ENCODE measurements at regions not wholly inside any gene's neighbourhood (a gene's known extent, or its start where the extent isn't known, plus 50 kb on each side); places are given as distances from the start of the nearest gene placed in this dataset.

DNA sequence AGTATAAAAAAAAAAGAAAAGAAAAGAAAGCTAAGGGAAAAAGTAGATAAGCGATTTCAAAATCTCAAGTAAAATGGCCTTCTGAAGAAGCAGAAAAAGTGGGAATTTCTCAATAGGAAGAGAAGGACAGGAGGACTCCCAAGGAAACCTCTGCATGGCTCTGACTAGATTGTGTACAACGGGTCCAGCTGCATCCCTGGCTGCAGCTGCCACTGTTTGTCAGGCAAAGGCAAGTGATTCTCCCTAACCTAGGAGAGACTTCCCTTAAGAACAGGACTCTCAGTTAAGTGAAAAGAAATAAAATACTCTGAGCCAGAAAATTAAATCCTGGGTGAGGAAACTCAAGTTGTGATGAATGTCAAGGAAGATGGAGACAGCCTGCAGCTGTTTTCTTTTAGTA lies 298.6 kb upstream of the KIAA1217 start:
- CTCF ChIA-PET = no interaction called here
- no peaks in the 10 kb centered on the region for H3K9me3 ChIP-seq (ENCODE audit: control insufficient read depth, insufficient read depth, low read depth, low read length)
- no peak overlapping the region for H3K4me3 ChIP-seq (ENCODE audit: low read depth, low read length)
- no peaks in the 10 kb centered on the region for H3K36me3 ChIP-seq (ENCODE audit: control insufficient read depth in 2 of 2, insufficient read depth in 1 of 2, low read length in 2 of 2)
- no peak overlapping the region for H3K27ac ChIP-seq (ENCODE audit: extremely low read depth, low read depth, low read length)
- no peak for TF ChIP-seq ZNF184 (tag by site-specific recombination; IDR thresholded peaks at IDR 0.05)
- TF ChIP-seq SCRT1 (tag by site-specific recombination; IDR thresholded peaks at IDR 0.05; ENCODE audit: borderline replicate concordance) = no peak
- TF ChIP-seq ZNF701 (tag by site-specific recombination; IDR thresholded peaks at IDR 0.05) = no peak
- TF ChIP-seq, protein P1, sequence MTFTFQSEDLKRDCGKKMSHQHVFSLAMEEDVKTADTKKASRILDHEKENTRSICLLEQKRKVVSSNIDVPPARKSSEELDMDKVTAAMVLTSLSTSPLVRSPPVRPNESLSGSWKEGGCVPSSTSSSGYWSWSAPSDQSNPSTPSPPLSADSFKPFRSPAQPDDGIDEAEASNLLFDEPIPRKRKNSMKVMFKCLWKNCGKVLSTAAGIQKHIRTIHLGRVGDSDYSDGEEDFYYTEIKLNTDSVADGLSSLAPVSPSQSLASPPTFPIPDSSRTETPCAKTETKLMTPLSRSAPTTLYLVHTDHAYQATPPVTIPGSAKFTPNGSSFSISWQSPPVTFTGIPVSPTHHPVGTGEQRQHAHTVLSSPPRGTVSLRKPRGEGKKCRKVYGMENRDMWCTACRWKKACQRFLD (tag by site-specific recombination; IDR thresholded peaks at IDR 0.05) = no peak
- TF ChIP-seq, protein P2, sequence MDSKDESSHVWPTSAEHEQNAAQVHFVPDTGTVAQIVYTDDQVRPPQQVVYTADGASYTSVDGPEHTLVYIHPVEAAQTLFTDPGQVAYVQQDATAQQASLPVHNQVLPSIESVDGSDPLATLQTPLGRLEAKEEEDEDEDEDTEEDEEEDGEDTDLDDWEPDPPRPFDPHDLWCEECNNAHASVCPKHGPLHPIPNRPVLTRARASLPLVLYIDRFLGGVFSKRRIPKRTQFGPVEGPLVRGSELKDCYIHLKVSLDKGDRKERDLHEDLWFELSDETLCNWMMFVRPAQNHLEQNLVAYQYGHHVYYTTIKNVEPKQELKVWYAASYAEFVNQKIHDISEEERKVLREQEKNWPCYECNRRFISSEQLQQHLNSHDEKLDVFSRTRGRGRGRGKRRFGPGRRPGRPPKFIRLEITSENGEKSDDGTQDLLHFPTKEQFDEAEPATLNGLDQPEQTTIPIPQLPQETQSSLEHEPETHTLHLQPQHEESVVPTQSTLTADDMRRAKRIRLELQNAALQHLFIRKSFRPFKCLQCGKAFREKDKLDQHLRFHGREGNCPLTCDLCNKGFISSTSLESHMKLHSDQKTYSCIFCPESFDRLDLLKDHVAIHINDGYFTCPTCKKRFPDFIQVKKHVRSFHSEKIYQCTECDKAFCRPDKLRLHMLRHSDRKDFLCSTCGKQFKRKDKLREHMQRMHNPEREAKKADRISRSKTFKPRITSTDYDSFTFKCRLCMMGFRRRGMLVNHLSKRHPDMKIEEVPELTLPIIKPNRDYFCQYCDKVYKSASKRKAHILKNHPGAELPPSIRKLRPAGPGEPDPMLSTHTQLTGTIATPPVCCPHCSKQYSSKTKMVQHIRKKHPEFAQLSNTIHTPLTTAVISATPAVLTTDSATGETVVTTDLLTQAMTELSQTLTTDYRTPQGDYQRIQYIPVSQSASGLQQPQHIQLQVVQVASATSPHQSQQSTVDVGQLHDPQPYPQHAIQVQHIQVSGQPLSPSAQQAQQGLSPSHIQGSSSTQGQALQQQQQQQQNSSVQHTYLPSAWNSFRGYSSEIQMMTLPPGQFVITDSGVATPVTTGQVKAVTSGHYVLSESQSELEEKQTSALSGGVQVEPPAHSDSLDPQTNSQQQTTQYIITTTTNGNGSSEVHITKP (tag by site-specific recombination; IDR thresholded peaks at IDR 0.05) = no peak
- TF ChIP-seq ZNF529 (tag by site-specific recombination; IDR thresholded peaks at IDR 0.05; ENCODE audit: insufficient replicate concordance) = no peak
- TF ChIP-seq ZNF10 (tag by site-specific recombination; IDR thresholded peaks at IDR 0.05) = no peak
- no peak for TF ChIP-seq GLI4 (tag by site-specific recombination; IDR thresholded peaks at IDR 0.05)
- TF ChIP-seq, protein P3, sequence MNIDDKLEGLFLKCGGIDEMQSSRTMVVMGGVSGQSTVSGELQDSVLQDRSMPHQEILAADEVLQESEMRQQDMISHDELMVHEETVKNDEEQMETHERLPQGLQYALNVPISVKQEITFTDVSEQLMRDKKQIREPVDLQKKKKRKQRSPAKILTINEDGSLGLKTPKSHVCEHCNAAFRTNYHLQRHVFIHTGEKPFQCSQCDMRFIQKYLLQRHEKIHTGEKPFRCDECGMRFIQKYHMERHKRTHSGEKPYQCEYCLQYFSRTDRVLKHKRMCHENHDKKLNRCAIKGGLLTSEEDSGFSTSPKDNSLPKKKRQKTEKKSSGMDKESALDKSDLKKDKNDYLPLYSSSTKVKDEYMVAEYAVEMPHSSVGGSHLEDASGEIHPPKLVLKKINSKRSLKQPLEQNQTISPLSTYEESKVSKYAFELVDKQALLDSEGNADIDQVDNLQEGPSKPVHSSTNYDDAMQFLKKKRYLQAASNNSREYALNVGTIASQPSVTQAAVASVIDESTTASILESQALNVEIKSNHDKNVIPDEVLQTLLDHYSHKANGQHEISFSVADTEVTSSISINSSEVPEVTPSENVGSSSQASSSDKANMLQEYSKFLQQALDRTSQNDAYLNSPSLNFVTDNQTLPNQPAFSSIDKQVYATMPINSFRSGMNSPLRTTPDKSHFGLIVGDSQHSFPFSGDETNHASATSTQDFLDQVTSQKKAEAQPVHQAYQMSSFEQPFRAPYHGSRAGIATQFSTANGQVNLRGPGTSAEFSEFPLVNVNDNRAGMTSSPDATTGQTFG (tag by site-specific recombination; IDR thresholded peaks at IDR 0.05; ENCODE audit: borderline replicate concordance) = no peak
- POLR2A ChIA-PET = no interaction called here
- no peaks in the 10 kb centered on the region for H3K4me1 ChIP-seq (ENCODE audit: control insufficient read depth, insufficient read depth, low read length)

DNA sequence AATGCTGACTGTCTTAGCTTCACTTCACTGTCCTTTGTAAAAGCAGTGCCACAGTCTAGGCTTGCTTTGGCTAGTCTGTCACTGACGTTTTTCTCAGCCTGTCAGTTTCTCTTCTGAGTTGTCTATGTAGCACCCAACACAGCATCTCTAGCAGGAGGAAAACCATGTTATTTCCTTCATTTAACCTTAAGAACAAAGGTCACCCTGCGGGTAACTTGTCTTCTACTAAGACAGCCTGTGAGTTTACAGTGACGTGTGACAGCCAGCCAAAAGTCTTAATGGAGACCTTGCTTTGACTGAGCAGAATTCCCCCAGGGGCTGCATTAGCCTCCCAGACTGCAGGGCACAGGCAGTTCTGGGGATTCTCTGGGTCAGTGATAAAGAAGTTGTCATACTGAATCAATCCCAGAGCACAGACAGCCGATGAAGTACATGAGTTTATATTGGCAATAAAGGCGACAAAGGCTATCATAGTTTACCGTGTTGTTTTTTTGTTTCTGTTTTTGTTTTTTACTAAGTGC lies 296.0 kb upstream of the KIAA1217 start:
- ChIA-PET CTCF (no interaction called here), POLR2A (no interaction called here)
- Histone ChIP-seq H3K36me3 (ENCODE audit: control insufficient read depth in 2 of 2, insufficient read depth in 1 of 2, low read length in 2 of 2) (no peaks in the 10 kb centered on the region), H3K9me3 (ENCODE audit: control insufficient read depth, insufficient read depth, low read depth, low read length) (no peaks in the 10 kb centered on the region), H3K27ac (ENCODE audit: extremely low read depth, low read depth, low read length) (no peak overlapping the region), H3K4me3 (ENCODE audit: low read depth, low read length) (no peak overlapping the region), H3K4me1 (ENCODE audit: control insufficient read depth, insufficient read depth, low read length) (0 out of 2 replicates have a peak, but pooled peaks cover 3% of the 10 kb centered on the region)
- TF ChIP-seq, protein P4, sequence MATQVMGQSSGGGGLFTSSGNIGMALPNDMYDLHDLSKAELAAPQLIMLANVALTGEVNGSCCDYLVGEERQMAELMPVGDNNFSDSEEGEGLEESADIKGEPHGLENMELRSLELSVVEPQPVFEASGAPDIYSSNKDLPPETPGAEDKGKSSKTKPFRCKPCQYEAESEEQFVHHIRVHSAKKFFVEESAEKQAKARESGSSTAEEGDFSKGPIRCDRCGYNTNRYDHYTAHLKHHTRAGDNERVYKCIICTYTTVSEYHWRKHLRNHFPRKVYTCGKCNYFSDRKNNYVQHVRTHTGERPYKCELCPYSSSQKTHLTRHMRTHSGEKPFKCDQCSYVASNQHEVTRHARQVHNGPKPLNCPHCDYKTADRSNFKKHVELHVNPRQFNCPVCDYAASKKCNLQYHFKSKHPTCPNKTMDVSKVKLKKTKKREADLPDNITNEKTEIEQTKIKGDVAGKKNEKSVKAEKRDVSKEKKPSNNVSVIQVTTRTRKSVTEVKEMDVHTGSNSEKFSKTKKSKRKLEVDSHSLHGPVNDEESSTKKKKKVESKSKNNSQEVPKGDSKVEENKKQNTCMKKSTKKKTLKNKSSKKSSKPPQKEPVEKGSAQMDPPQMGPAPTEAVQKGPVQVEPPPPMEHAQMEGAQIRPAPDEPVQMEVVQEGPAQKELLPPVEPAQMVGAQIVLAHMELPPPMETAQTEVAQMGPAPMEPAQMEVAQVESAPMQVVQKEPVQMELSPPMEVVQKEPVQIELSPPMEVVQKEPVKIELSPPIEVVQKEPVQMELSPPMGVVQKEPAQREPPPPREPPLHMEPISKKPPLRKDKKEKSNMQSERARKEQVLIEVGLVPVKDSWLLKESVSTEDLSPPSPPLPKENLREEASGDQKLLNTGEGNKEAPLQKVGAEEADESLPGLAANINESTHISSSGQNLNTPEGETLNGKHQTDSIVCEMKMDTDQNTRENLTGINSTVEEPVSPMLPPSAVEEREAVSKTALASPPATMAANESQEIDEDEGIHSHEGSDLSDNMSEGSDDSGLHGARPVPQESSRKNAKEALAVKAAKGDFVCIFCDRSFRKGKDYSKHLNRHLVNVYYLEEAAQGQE (tag by site-specific recombination; IDR thresholded peaks at IDR 0.05) = no peak
- TF ChIP-seq, protein P5, sequence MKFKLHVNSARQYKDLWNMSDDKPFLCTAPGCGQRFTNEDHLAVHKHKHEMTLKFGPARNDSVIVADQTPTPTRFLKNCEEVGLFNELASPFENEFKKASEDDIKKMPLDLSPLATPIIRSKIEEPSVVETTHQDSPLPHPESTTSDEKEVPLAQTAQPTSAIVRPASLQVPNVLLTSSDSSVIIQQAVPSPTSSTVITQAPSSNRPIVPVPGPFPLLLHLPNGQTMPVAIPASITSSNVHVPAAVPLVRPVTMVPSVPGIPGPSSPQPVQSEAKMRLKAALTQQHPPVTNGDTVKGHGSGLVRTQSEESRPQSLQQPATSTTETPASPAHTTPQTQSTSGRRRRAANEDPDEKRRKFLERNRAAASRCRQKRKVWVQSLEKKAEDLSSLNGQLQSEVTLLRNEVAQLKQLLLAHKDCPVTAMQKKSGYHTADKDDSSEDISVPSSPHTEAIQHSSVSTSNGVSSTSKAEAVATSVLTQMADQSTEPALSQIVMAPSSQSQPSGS (tag by site-specific recombination; IDR thresholded peaks at IDR 0.05; ENCODE audit: low read depth) = no peak
- TF ChIP-seq ZNF121 (tag by site-specific recombination; IDR thresholded peaks at IDR 0.05) (no peak), ZNF394 (tag by site-specific recombination; IDR thresholded peaks at IDR 0.05; ENCODE audit: borderline replicate concordance) (no peak), IKZF3 (tag by site-specific recombination; IDR thresholded peaks at IDR 0.05) (no peak), TRIM28 (IDR thresholded peaks at IDR 0.05; ENCODE audit: borderline replicate concordance, low read length) (no peak), KLF16 (tag by site-specific recombination; IDR thresholded peaks at IDR 0.05) (no peak)
- TF ChIP-seq, protein P6, sequence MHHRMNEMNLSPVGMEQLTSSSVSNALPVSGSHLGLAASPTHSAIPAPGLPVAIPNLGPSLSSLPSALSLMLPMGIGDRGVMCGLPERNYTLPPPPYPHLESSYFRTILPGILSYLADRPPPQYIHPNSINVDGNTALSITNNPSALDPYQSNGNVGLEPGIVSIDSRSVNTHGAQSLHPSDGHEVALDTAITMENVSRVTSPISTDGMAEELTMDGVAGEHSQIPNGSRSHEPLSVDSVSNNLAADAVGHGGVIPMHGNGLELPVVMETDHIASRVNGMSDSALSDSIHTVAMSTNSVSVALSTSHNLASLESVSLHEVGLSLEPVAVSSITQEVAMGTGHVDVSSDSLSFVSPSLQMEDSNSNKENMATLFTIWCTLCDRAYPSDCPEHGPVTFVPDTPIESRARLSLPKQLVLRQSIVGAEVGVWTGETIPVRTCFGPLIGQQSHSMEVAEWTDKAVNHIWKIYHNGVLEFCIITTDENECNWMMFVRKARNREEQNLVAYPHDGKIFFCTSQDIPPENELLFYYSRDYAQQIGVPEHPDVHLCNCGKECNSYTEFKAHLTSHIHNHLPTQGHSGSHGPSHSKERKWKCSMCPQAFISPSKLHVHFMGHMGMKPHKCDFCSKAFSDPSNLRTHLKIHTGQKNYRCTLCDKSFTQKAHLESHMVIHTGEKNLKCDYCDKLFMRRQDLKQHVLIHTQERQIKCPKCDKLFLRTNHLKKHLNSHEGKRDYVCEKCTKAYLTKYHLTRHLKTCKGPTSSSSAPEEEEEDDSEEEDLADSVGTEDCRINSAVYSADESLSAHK (tag by site-specific recombination; IDR thresholded peaks at IDR 0.05) = no peak

All from HEK293 (cell line).